ENCODE measurements at regions not wholly inside any gene's neighbourhood (a gene's known extent, or its start where the extent isn't known, plus 50 kb on each side); places are given as distances from the start of the nearest gene placed in this dataset.

GRCh38 chr4:123218981-123219380 is 177.6 kb upstream of the SPRY1 start:
- ATAC-seq (no peak), DNase-seq (ENCODE audit: low read depth, low spot score) (no peak), FAIRE-seq (no peak)
- in situ Hi-C loops (cut with MboI) (no loop called here), intact Hi-C loops (cut with micrococcal nuclease; ENCODE audit: unreplicated experiment) (no loop called here)
- ChIA-PET POLR2A (interaction anchor here (0.5 kb wide), 1 partner anchor 87 kb away, joined by 4 read pairs; no protein-coding TSS in a partner anchor), RAD21 (ENCODE audit: unreplicated experiment) (no interaction called here), SMC1A (ENCODE audit: uncharacterized antibody, unreplicated experiment) (interaction anchor here (0.6 kb wide), 1 partner anchor 139 kb away, joined by 3 read pairs; no protein-coding TSS in a partner anchor), CTCF (no interaction called here)
- no peak overlapping the region for H2AFZ ChIP-seq (ENCODE audit: control insufficient read depth, low read depth, low read length)
- no peaks in the 10 kb centered on the region for H3K36me3 ChIP-seq (ENCODE audit: control insufficient read depth in 2 of 2, insufficient read depth in 2 of 2, low read length in 1 of 2)
- H3K9ac ChIP-seq (ENCODE audit: control insufficient read depth, insufficient read depth, low read length): no peak overlapping the region
- TF ChIP-seq REST (IDR thresholded peaks at IDR 0.05; ENCODE audit: low read depth, low read length) (no peak), PKNOX1 (IDR thresholded peaks at IDR 0.05) (no peak), RBBP5 (conservative IDR thresholded peaks at IDR 0.05) (no peak), ETV6 (conservative IDR thresholded peaks at IDR 0.05 in 1 of 2, IDR thresholded peaks at IDR 0.05 in 1 of 2; ENCODE audit: borderline replicate concordance in 1 of 2, low read depth in 1 of 2) (no peak), POU2F2 (IDR thresholded peaks at IDR 0.05; ENCODE audit: borderline replicate concordance, low read depth, low read length) (no peak), SUPT20H (IDR thresholded peaks at IDR 0.05; ENCODE audit: borderline replicate concordance, control insufficient read depth, low read depth, low read length) (no peak), JUNB (IDR thresholded peaks at IDR 0.05) (no peak)
- H3K9me3 ChIP-seq (replicated peaks; ENCODE audit: control insufficient read depth, insufficient read depth, low read length): no peaks in the 10 kb centered on the region
- no peaks in the 10 kb centered on the region for H3K79me2 ChIP-seq (ENCODE audit: control insufficient read depth, insufficient read depth, low read length)
- no TSS peak for BruUV-seq (replicated peaks)
- H3K27ac ChIP-seq (ENCODE audit: control insufficient read depth, insufficient read depth): no peak overlapping the region
- WGBS (ENCODE audit: insufficient coverage, insufficient replicate concordance, low lambda C conversion rate, missing lambda C conversion rate): 93% methylated on average over 4 of the region's 4 CpGs
- H3K4me3 ChIP-seq: no peak overlapping the region
- no peaks in the 10 kb centered on the region for H3K27me3 ChIP-seq (replicated peaks in 1 of 2; ENCODE audit: control insufficient read depth in 2 of 2, insufficient read depth in 2 of 2, low read length in 1 of 2)
- no peaks in the 10 kb centered on the region for H3K4me1 ChIP-seq (ENCODE audit: control insufficient read depth, insufficient read depth, low read length)
- H4K20me1 ChIP-seq (ENCODE audit: control insufficient read depth, insufficient read depth): no peaks in the 10 kb centered on the region
- H3K4me2 ChIP-seq (ENCODE audit: control insufficient read depth, insufficient read depth): no peak overlapping the region
